NCI-H748 (cell line): ENCODE measurements at regions not wholly inside any gene's neighbourhood (a gene's known extent, or its start where the extent isn't known, plus 50 kb on each side); places are given as distances from the start of the nearest gene placed in this dataset.

Experiments
- DNase-seq: peaks from one replicate; lab custom pipeline; 2025; ENCODE audit not compliant: unreplicated experiment; lab: John Stamatoyannopoulos, UW

GRCh38 chr9:71213633-71214032 lies 92.2 kb upstream of the TRPM3 start:
- DNase-seq, result no peak

DNA sequence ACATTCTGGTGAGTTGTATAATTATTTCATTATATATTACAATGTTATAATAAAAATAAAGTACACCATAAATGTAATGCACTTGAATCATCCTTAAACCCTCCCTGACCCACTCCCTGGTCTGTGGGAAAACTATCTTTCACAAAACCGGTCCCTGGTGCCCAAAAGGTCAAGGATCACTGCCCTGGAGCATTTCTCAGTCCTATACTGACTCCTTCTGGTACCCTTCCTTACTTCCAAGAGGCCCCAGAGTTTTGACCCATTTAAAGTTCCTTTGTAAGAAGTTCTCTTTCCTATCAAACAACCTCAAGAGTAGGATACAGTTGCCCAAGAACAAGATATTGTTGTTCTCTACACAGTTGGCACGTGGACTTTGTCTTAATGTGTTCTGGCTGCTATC lies 88.9 kb upstream of the TRPM3 start:
- no peak for DNase-seq

GRCh38 chr9:71209890-71210289 lies 88.5 kb upstream of the TRPM3 start:
- no peak for DNase-seq

DNA sequence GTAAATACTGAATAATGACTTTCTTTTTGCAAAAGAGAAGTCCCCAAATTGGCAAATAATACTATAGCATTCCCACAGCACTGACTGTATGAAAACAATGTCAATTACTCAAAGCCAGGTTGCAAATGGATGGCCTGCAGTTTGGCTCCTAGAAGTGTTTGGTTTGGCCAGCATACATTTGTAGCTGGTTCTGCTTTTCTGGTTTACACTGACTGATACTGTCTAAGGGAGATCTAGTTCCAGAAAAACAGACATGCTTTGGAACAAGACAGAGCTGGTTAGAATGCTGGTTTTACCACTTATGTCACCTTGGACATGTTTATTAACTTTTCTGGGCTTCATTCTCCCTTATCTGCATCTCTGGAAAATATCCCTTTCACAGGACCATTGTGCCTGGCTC lies 81.5 kb upstream of the TRPM3 start:
- no peak for DNase-seq

GRCh38 chr9:71191708-71192107 lies 70.3 kb upstream of the TRPM3 start:
- no peak for DNase-seq

- DNase-seq, result no peak
Observed at GRCh38 chr9:71183251-71183650, 61.8 kb upstream of the TRPM3 start.

DNA sequence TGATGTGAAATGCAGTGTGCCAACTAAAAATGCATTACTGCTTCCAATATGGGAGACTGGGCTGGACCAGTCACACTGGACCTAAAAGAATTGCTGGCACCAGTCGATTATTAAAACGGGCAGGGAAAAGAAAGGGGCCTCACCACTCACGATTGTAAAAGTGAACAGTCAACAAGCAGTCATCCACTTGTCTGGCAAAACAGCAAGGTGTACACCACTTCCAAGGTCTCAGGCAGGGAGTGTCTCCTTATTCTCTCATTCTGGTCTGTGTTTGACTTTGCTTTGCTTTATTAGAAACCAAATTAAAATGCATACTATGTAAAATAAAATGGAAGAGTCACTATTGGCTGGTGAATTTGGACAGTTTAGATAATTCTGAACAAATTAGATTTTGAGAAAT lies 57.8 kb upstream of the TRPM3 start:
- no peak for DNase-seq

DNA sequence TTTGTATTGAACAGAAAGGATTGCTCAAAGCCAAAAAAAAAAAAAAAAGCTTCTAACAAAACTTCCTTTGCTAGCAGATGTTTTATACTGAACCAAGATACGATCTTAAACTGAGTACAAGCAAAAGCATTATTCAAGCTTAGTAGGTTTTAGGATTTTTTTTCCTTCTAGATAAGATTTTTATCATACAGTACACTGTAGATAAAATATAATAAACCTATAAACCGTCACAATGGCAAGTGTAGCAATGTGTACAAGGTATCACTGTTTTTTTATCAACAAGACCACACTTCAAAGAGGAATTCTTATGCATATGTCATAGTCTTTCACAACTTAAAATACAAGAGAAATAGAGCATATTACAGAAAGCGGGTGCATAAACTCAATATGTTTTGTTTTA lies 56.5 kb upstream of the TRPM3 start:
- DNase-seq, result no peak

DNA sequence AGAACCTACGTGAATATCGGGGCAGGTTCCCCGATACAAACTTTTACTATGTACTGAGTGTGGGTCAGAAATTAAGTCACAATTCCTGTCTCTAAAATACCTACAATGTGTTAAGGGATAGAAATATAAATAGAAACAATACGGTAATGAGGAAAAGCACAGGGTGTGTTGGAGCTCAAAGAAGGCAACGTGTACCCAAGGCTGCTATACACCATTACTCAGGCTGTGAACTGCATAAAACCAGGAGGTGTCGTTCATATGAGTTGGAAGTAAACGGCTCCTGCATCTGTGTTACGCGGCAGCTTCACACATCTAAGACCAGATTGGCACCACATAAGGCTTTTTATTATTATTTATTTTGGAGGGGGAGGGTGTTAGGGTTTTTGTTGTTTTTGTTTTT lies 50.1 kb upstream of the TRPM3 start:
- no peak for DNase-seq
